ENCODE measurements at regions not wholly inside any gene's neighbourhood (a gene's known extent, or its start where the extent isn't known, plus 50 kb on each side); places are given as distances from the start of the nearest gene placed in this dataset.
"Not testable (repeated sequence)": the region's sequence is repeated elsewhere in the genome, so short reads cannot be mapped to it uniquely, and the experiment has no call there.

- DNase-seq (ENCODE audit: low spot score), result no peak
Observed at GRCh38 chr6:92139601-92140000, 1279.8 kb downstream of the EPHA7 start.

- no peak for DNase-seq (ENCODE audit: low spot score)
Observed at GRCh38 chr6:92132957-92133356, 1286.4 kb downstream of the EPHA7 start.

- DNase-seq (ENCODE audit: low spot score), result no peak
Observed at GRCh38 chr6:92132457-92132856, 1286.9 kb downstream of the EPHA7 start.

GRCh38 chr6:92130944-92131343, 1288.4 kb downstream of the EPHA7 start:
- no peak for DNase-seq (ENCODE audit: low spot score)

GRCh38 chr6:92126983-92127382, 1292.4 kb downstream of the EPHA7 start:
- no peak for DNase-seq (ENCODE audit: low spot score)

- no peak for DNase-seq (ENCODE audit: low spot score)
Observed at GRCh38 chr6:92126088-92126487, 1293.3 kb downstream of the EPHA7 start.

GRCh38 chr6:92125681-92126080, 1293.7 kb downstream of the EPHA7 start:
- DNase-seq (ENCODE audit: low spot score), result no peak

GRCh38 chr6:92124200-92124651, 1295.1 kb downstream of the EPHA7 start:
- no peak for DNase-seq (ENCODE audit: low spot score)

- DNase-seq (ENCODE audit: low spot score), result no peak
Observed at GRCh38 chr6:92122746-92123145, 1296.6 kb downstream of the EPHA7 start.

GRCh38 chr6:92121228-92121627, 1298.1 kb downstream of the EPHA7 start:
- DNase-seq (ENCODE audit: low spot score), result no peak

GRCh38 chr6:92117800-92118199, 1301.6 kb downstream of the EPHA7 start:
- DNase-seq (ENCODE audit: low spot score), result no peak

- no peak for DNase-seq (ENCODE audit: low spot score)
Observed at GRCh38 chr6:92114797-92115196, 1304.6 kb downstream of the EPHA7 start.

- no peak for DNase-seq (ENCODE audit: low spot score)
Observed at GRCh38 chr6:92114091-92114675, 1305.2 kb downstream of the EPHA7 start.

GRCh38 chr6:92111386-92111785, 1308.0 kb downstream of the EPHA7 start:
- DNase-seq (ENCODE audit: low spot score), result no peak

GRCh38 chr6:92110403-92110802, 1309.0 kb downstream of the EPHA7 start:
- no peak for DNase-seq (ENCODE audit: low spot score)

GRCh38 chr6:92109956-92110355, 1309.4 kb downstream of the EPHA7 start:
- no peak for DNase-seq (ENCODE audit: low spot score)

GRCh38 chr6:92109256-92109655, 1310.1 kb downstream of the EPHA7 start:
- no peak for DNase-seq (ENCODE audit: low spot score)

GRCh38 chr6:92086750-92087149, 1332.6 kb downstream of the EPHA7 start:
- no peak for DNase-seq (ENCODE audit: low spot score)

GRCh38 chr6:92083914-92084313, 1335.4 kb downstream of the EPHA7 start:
- DNase-seq (ENCODE audit: low spot score), result not testable (repeated sequence)

- DNase-seq (ENCODE audit: low spot score), result no peak
Observed at GRCh38 chr6:92072387-92072786, 1347.0 kb downstream of the EPHA7 start.

GRCh38 chr6:92069781-92070180, 1349.6 kb downstream of the EPHA7 start:
- no peak for DNase-seq (ENCODE audit: low spot score)

GRCh38 chr6:92052513-92052912, 1366.8 kb downstream of the EPHA7 start:
- no peak for DNase-seq (ENCODE audit: low spot score)

- no peak for DNase-seq (ENCODE audit: low spot score)
Observed at GRCh38 chr6:92050216-92050615, 1369.1 kb downstream of the EPHA7 start.

GRCh38 chr6:92047860-92048259, 1371.5 kb downstream of the EPHA7 start:
- no peak for DNase-seq (ENCODE audit: low spot score)
